ENCODE measurements at regions not wholly inside any gene's neighbourhood (a gene's known extent, or its start where the extent isn't known, plus 50 kb on each side); places are given as distances from the start of the nearest gene placed in this dataset.

- no peak for TF ChIP-seq CTCF (IDR thresholded peaks at IDR 0.05; ENCODE audit: poor library complexity, severe bottlenecking)
- TF ChIP-seq POLR2AphosphoS5 (IDR thresholded peaks at IDR 0.05): no peak
- no peak for TF ChIP-seq REST (IDR thresholded peaks at IDR 0.05; ENCODE audit: borderline replicate concordance)
- TF ChIP-seq EZH2 (IDR thresholded peaks at IDR 0.05; ENCODE audit: borderline replicate concordance, insufficient read depth, low read length, poor library complexity, severe bottlenecking): no peak
- TF ChIP-seq RAD21 (conservative IDR thresholded peaks at IDR 0.05): no peak
- TF ChIP-seq TAF1 (IDR thresholded peaks at IDR 0.05; ENCODE audit: low read depth): no peak
Observed at GRCh38 chr2:33709951-33710350, 110.9 kb upstream of the FAM98A start.
